ENCODE measurements at regions not wholly inside any gene's neighbourhood (a gene's known extent, or its start where the extent isn't known, plus 50 kb on each side); places are given as distances from the start of the nearest gene placed in this dataset.

GRCh38 chr12:131217024-131217586, 263.4 kb downstream of the ADGRD1 start:
- H3K9me3 Mint-ChIP-seq, result no peaks in the 10 kb centered on the region
- no peak overlapping the region for H3K4me3 Mint-ChIP-seq

GRCh38 chr12:131218026-131218922, 264.6 kb downstream of the ADGRD1 start:
- no peak overlapping the region for H3K27ac ChIP-seq (ENCODE audit: low read depth in 1 of 2, low read length in 2 of 2)
- POLR2A ChIA-PET, result no interaction called here
- Mint-ChIP-seq H3K9me3 (no peaks in the 10 kb centered on the region), H3K27ac (no peak overlapping the region), H3K36me3 (ENCODE audit: low read depth) (no peaks in the 10 kb centered on the region), H3K27me3 (peaks cover 31% of the 10 kb centered on the region), H3K4me1 (ENCODE audit: low read depth) (peaks cover 9% of the 10 kb centered on the region), H3K4me3 (no peak overlapping the region)
- peaks cover 0 to 11% of the 10 kb centered on the region in 2 experiments for H3K9me3 ChIP-seq (ENCODE audit: control insufficient read depth in 1 of 2, insufficient read depth in 1 of 2, low read length in 2 of 2)
- CTCF ChIA-PET, result no interaction called here
- no peaks in the 10 kb centered on the region for H3K36me3 ChIP-seq (ENCODE audit: insufficient read depth, low read length)
- intact Hi-C loops (cut with DNase I, micrococcal nuclease), result no loop called here
- H3K4me1 ChIP-seq (ENCODE audit: insufficient read depth, low read length), result peaks cover 4% of the 10 kb centered on the region
- TF ChIP-seq, protein P1, sequence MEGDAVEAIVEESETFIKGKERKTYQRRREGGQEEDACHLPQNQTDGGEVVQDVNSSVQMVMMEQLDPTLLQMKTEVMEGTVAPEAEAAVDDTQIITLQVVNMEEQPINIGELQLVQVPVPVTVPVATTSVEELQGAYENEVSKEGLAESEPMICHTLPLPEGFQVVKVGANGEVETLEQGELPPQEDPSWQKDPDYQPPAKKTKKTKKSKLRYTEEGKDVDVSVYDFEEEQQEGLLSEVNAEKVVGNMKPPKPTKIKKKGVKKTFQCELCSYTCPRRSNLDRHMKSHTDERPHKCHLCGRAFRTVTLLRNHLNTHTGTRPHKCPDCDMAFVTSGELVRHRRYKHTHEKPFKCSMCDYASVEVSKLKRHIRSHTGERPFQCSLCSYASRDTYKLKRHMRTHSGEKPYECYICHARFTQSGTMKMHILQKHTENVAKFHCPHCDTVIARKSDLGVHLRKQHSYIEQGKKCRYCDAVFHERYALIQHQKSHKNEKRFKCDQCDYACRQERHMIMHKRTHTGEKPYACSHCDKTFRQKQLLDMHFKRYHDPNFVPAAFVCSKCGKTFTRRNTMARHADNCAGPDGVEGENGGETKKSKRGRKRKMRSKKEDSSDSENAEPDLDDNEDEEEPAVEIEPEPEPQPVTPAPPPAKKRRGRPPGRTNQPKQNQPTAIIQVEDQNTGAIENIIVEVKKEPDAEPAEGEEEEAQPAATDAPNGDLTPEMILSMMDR (IDR thresholded peaks at IDR 0.05), result no peak
- peaks cover 5 to 12% of the 10 kb centered on the region in 2 experiments for H3K27me3 ChIP-seq (ENCODE audit: control insufficient read depth in 1 of 2, insufficient read depth in 2 of 2, low read length in 2 of 2)
- no peak for ATAC-seq (ENCODE audit: poor library complexity)
- DNase-seq, result no peak
- no peak overlapping the region for H3K4me3 ChIP-seq (ENCODE audit: low read length)

More at GRCh38 chr12:131217024-131217586, 263.4 kb downstream of the ADGRD1 start:
- ChIA-PET POLR2A (no interaction called here), CTCF (no interaction called here)
- H3K27me3 Mint-ChIP-seq, result peaks cover 24% of the 10 kb centered on the region
- H3K36me3 Mint-ChIP-seq (ENCODE audit: low read depth), result no peaks in the 10 kb centered on the region
- peaks cover 0 to 7% of the 10 kb centered on the region in 2 experiments for H3K9me3 ChIP-seq (ENCODE audit: control insufficient read depth in 1 of 2, insufficient read depth in 1 of 2, low read length in 2 of 2)
- intact Hi-C loops (cut with DNase I, micrococcal nuclease), result no loop called here
- H3K4me3 ChIP-seq (ENCODE audit: low read length), result no peak overlapping the region
- ATAC-seq (ENCODE audit: poor library complexity), result no peak
- DNase-seq, result no peak
- H3K36me3 ChIP-seq (ENCODE audit: insufficient read depth, low read length), result no peaks in the 10 kb centered on the region
- H3K27ac ChIP-seq (ENCODE audit: low read depth in 1 of 2, low read length in 2 of 2), result no peak overlapping the region
- H3K27me3 ChIP-seq (ENCODE audit: control insufficient read depth in 1 of 2, insufficient read depth in 2 of 2, low read length in 2 of 2), result peaks cover 5 to 9% of the 10 kb centered on the region in 2 experiments
- no peak overlapping the region for H3K27ac Mint-ChIP-seq
- H3K4me1 ChIP-seq (ENCODE audit: insufficient read depth, low read length), result peaks cover 2% of the 10 kb centered on the region
- H3K4me1 Mint-ChIP-seq (ENCODE audit: low read depth), result peaks cover 3% of the 10 kb centered on the region
- TF ChIP-seq, protein P1 (IDR thresholded peaks at IDR 0.05), result no peak

DNA sequence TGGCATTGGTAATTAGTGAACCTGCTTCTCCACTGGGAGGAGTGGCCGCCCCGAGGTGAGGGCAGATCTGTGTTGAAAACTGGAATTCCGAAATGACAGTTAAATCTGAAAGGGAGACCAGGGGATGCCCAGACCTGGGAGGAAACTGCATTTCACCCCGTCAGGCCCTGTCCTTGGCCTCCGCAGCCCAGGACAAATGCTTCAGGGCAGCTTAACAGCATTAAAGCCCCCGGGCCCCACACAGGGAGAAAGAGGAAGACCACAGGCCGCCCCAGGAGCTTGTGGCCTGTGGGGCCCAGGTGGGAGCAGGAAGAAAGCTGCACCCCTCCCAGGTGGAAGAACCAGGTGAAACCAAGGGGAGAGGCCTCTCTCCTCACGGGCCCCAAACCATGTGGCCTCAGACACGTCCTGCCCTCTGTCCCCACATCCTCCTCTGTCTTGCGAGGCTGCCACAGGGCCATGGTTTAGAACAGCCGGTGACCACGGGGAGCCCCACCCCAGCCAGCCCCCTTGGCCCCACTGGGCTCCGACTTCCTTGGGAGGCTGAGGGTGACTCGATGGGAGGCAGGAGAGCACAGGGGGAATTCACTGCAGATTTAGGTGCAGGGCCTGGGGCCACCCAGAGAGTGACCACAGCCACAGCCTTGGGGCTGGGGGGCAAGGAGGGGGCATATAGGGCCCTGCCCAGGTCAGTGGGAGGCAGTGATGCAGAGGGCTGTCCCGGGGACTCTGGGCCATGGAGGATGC, 265.4 kb downstream of the ADGRD1 start:
- Mint-ChIP-seq H3K4me3 (no peak overlapping the region), H3K27ac (no peak overlapping the region), H3K36me3 (ENCODE audit: low read depth) (no peaks in the 10 kb centered on the region), H3K4me1 (ENCODE audit: low read depth) (peaks cover 9% of the 10 kb centered on the region), H3K27me3 (peaks cover 31% of the 10 kb centered on the region), H3K9me3 (no peaks in the 10 kb centered on the region)
- H3K27ac ChIP-seq (ENCODE audit: low read depth in 1 of 2, low read length in 2 of 2), result no peak overlapping the region
- no peak overlapping the region for H3K4me3 ChIP-seq (ENCODE audit: low read length)
- H3K27me3 ChIP-seq (ENCODE audit: control insufficient read depth in 1 of 2, insufficient read depth in 2 of 2, low read length in 2 of 2), result peaks cover 5 to 12% of the 10 kb centered on the region in 2 experiments
- intact Hi-C loops (cut with DNase I, micrococcal nuclease), result no loop called here
- H3K36me3 ChIP-seq (ENCODE audit: insufficient read depth, low read length), result no peaks in the 10 kb centered on the region
- ChIA-PET CTCF (no interaction called here), POLR2A (no interaction called here)
- DNase-seq (no peak), ATAC-seq (ENCODE audit: poor library complexity) (no peak)
- TF ChIP-seq, protein P1 (IDR thresholded peaks at IDR 0.05), result no peak
- peaks cover 0 to 5% of the 10 kb centered on the region in 2 experiments for H3K9me3 ChIP-seq (ENCODE audit: control insufficient read depth in 1 of 2, insufficient read depth in 1 of 2, low read length in 2 of 2)
- H3K4me1 ChIP-seq (ENCODE audit: insufficient read depth, low read length), result peaks cover 4% of the 10 kb centered on the region
